Mesodermal cell (in vitro differentiated cells): ENCODE measurements at regions not wholly inside any gene's neighbourhood (a gene's known extent, or its start where the extent isn't known, plus 50 kb on each side); places are given as distances from the start of the nearest gene placed in this dataset.

ENCODE experiments used
- H3K27ac ChIP-seq: 2 replicates; pipeline ENCODE4 v1.7.0; 2013; ENCODE audit warnings: mild to moderate bottlenecking, low read depth, low read length, moderate library complexity; ENCODE audit not compliant: severe bottlenecking
- H3K36me3 ChIP-seq: 2 replicates; pipeline ENCODE4 v1.7.1; 2013; ENCODE audit warnings: mild to moderate bottlenecking, low read length, moderate library complexity; ENCODE audit not compliant: control insufficient read depth, insufficient read depth
- H3K4me1 ChIP-seq: one replicate; pipeline ENCODE4 v1.7.1; 2013; ENCODE audit warnings: mild to moderate bottlenecking, low read length; ENCODE audit not compliant: insufficient read depth, control insufficient read depth, poor library complexity, severe bottlenecking
- H3K4me3 ChIP-seq: 2 replicates; pipeline ENCODE4 v1.7.0; 2013; ENCODE audit warnings: low read length, control low read depth, mild to moderate bottlenecking; ENCODE audit not compliant: insufficient read depth, poor library complexity, severe bottlenecking; ENCODE audit errors: extremely low read depth
- H3K9me3 ChIP-seq: 2 replicates; pipeline ENCODE4 v1.7.1; 2013; ENCODE audit warnings: mild to moderate bottlenecking, low read length, moderate library complexity; ENCODE audit not compliant: control insufficient read depth
- WGBS, 2 experiments: methylation state at CpG; one replicate each; pipeline ENCODE4 v1.1.5; 2013; ENCODE audit warnings: missing lambda C conversion rate in 2 of 2; ENCODE audit not compliant: insufficient coverage in 2 of 2; 5-methylcytosine and 5-hydroxymethylcytosine counted together

- 66 to 73% methylated on average over 4 of the region's 5 CpGs for WGBS, 2 experiments
- no peaks in the 10 kb centered on the region for H3K9me3 ChIP-seq
- H3K27ac ChIP-seq = no peak overlapping the region
- H3K36me3 ChIP-seq = no peaks in the 10 kb centered on the region
- no peak overlapping the region for H3K4me3 ChIP-seq
- H3K4me1 ChIP-seq = no peaks in the 10 kb centered on the region
Measured at GRCh38 chr2:611519-611918, 65.7 kb downstream of the TMEM18 start.

GRCh38 chr2:610491-610890 lies 66.7 kb downstream of the TMEM18 start:
- Histone ChIP-seq H3K36me3 (no peaks in the 10 kb centered on the region), H3K4me1 (no peaks in the 10 kb centered on the region), H3K9me3 (no peaks in the 10 kb centered on the region), H3K4me3 (no peak overlapping the region), H3K27ac (no peak overlapping the region)
- WGBS, 2 experiments = 75 to 83% methylated on average over 1 to 2 of the region's 3 CpGs

GRCh38 chr2:609881-610280 lies 67.3 kb downstream of the TMEM18 start:
- 84 to 87% methylated on average over 7 to 8 of the region's 8 CpGs for WGBS, 2 experiments
- H3K4me1 ChIP-seq = no peaks in the 10 kb centered on the region
- no peak overlapping the region for H3K4me3 ChIP-seq
- no peaks in the 10 kb centered on the region for H3K36me3 ChIP-seq
- H3K27ac ChIP-seq = no peak overlapping the region
- no peaks in the 10 kb centered on the region for H3K9me3 ChIP-seq

GRCh38 chr2:609449-609848 lies 67.8 kb downstream of the TMEM18 start:
- H3K4me3 ChIP-seq = no peak overlapping the region
- H3K4me1 ChIP-seq = no peaks in the 10 kb centered on the region
- H3K27ac ChIP-seq = no peak overlapping the region
- H3K9me3 ChIP-seq = no peaks in the 10 kb centered on the region
- H3K36me3 ChIP-seq = no peaks in the 10 kb centered on the region
- WGBS, 2 experiments = 91 to 94% methylated on average over 8 to 10 of the region's 10 CpGs

- 100% methylated on average over 1 to 5 of the region's 7 CpGs for WGBS, 2 experiments
- Histone ChIP-seq H3K9me3 (no peaks in the 10 kb centered on the region), H3K4me3 (no peak overlapping the region), H3K4me1 (no peaks in the 10 kb centered on the region), H3K36me3 (no peaks in the 10 kb centered on the region), H3K27ac (no peak overlapping the region)
Measured at GRCh38 chr2:608711-609110, 68.5 kb downstream of the TMEM18 start.

- Histone ChIP-seq H3K36me3 (no peaks in the 10 kb centered on the region), H3K4me1 (no peaks in the 10 kb centered on the region), H3K27ac (no peak overlapping the region), H3K4me3 (no peak overlapping the region), H3K9me3 (no peaks in the 10 kb centered on the region)
- WGBS, 2 experiments = 61 to 92% methylated on average over 2 to 5 of the region's 6 CpGs
Measured at GRCh38 chr2:608297-608696, 68.9 kb downstream of the TMEM18 start.

- H3K27ac ChIP-seq = no peak overlapping the region
- no peaks in the 10 kb centered on the region for H3K9me3 ChIP-seq
- no peaks in the 10 kb centered on the region for H3K36me3 ChIP-seq
- 89 to 91% methylated on average over 2 to 3 of the region's 4 CpGs for WGBS, 2 experiments
- no peaks in the 10 kb centered on the region for H3K4me1 ChIP-seq
- H3K4me3 ChIP-seq = no peak overlapping the region
Measured at GRCh38 chr2:607709-608108, 69.5 kb downstream of the TMEM18 start.

GRCh38 chr2:607172-607571 lies 70.0 kb downstream of the TMEM18 start:
- no peaks in the 10 kb centered on the region for H3K4me1 ChIP-seq
- no peaks in the 10 kb centered on the region for H3K9me3 ChIP-seq
- H3K27ac ChIP-seq = no peak overlapping the region
- H3K36me3 ChIP-seq = no peaks in the 10 kb centered on the region
- no peak overlapping the region for H3K4me3 ChIP-seq
- 81 to 83% methylated on average over 3 to 6 of the region's 9 CpGs for WGBS, 2 experiments

- Histone ChIP-seq H3K4me3 (no peak overlapping the region), H3K9me3 (no peaks in the 10 kb centered on the region), H3K27ac (no peak overlapping the region), H3K36me3 (no peaks in the 10 kb centered on the region), H3K4me1 (no peaks in the 10 kb centered on the region)
- WGBS, 2 experiments = 87 to 90% methylated on average over 19 to 21 of the region's 24 CpGs
Measured at GRCh38 chr2:605674-606608, 71.3 kb downstream of the TMEM18 start.

GRCh38 chr2:604854-605524 lies 72.2 kb downstream of the TMEM18 start:
- H3K4me3 ChIP-seq = no peak overlapping the region

GRCh38 chr2:604385-604784 lies 72.8 kb downstream of the TMEM18 start:
- 90 to 94% methylated on average over 3 to 8 of the region's 9 CpGs for WGBS, 2 experiments
- no peaks in the 10 kb centered on the region for H3K4me1 ChIP-seq
- H3K36me3 ChIP-seq = no peaks in the 10 kb centered on the region
- no peak overlapping the region for H3K27ac ChIP-seq
- no peak overlapping the region for H3K4me3 ChIP-seq
- H3K9me3 ChIP-seq = no peaks in the 10 kb centered on the region

More at GRCh38 chr2:604854-605524, 72.2 kb downstream of the TMEM18 start:
- Histone ChIP-seq H3K27ac (no peak overlapping the region), H3K36me3 (no peaks in the 10 kb centered on the region), H3K4me1 (no peaks in the 10 kb centered on the region), H3K9me3 (no peaks in the 10 kb centered on the region)
- WGBS, 2 experiments = 88 to 96% methylated on average over 2 of the region's 2 CpGs
